ENCODE measurements at regions not wholly inside any gene's neighbourhood (a gene's known extent, or its start where the extent isn't known, plus 50 kb on each side); places are given as distances from the start of the nearest gene placed in this dataset.

DNA sequence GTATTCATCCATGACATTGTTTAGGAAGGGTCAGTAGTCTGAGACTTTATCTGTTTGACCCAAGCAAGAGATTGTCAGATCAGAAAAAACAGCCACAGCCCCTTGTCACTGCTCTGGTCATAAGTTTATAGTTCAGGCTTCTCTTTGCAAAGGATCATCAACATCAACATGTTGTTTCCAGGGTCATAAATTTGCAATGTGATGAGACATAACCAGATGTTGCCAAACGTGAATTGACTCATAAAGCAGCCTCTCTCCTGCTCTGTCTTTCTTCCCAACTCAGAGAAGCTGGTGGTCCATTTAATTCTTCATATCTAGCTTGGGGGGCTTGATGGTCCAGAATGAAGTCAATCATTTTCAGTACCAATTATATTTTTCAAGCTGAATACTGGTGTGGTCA is 507.2 kb upstream of the PBX1 start:
- TF ChIP-seq POLR2A (IDR thresholded peaks at IDR 0.05; ENCODE audit: low read depth, low read length) (no peak), POLR2AphosphoS5 (IDR thresholded peaks at IDR 0.05; ENCODE audit: low read depth, low read length) (no peak), TAF1 (IDR thresholded peaks at IDR 0.05; ENCODE audit: low read depth, low read length) (no peak)
